NCI-H510A treated with DMSO at 0.1 percent for 48 hours (cell line): ENCODE measurements at regions not wholly inside any gene's neighbourhood (a gene's known extent, or its start where the extent isn't known, plus 50 kb on each side); places are given as distances from the start of the nearest gene placed in this dataset.
"Not testable (repeated sequence)": the region's sequence is repeated elsewhere in the genome, so short reads cannot be mapped to it uniquely, and the experiment has no call there.

Experiments
- DNase-seq: peaks from one replicate; lab custom pipeline; 2025; lab: John Stamatoyannopoulos, UW

- no peak for DNase-seq
Observed at GRCh38 chr2:186927867-186928191, 78.9 kb upstream of the ZSWIM2 start.

- no peak for DNase-seq
Observed at GRCh38 chr2:186927185-186927866, 78.4 kb upstream of the ZSWIM2 start.

DNA sequence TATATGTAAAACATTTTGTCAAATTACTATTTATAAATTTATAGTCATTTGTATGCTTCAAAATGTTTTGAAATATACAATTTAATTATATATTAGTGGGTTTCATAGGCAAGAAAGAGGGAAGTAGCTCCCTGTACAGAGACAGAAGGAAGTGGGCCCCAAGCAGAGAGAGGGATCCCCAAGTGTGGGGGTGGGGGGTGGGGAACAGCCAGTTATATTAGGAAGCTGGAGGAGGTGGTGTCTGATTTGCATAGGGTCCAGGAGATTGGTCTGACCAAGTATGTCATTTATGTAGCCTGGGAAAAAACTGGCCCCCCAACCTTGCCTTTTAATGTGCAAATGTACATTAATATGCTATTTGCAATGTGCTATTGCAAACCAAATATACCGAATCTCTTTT, 76.5 kb upstream of the ZSWIM2 start:
- DNase-seq, result no peak

GRCh38 chr2:186922316-186922715, 73.3 kb upstream of the ZSWIM2 start:
- DNase-seq, result not testable (repeated sequence)

GRCh38 chr2:186919296-186919695, 70.3 kb upstream of the ZSWIM2 start:
- no peak for DNase-seq

- DNase-seq, result no peak
Observed at GRCh38 chr2:186918495-186918894, 69.5 kb upstream of the ZSWIM2 start.

GRCh38 chr2:186917866-186918265, 68.9 kb upstream of the ZSWIM2 start:
- no peak for DNase-seq

DNA sequence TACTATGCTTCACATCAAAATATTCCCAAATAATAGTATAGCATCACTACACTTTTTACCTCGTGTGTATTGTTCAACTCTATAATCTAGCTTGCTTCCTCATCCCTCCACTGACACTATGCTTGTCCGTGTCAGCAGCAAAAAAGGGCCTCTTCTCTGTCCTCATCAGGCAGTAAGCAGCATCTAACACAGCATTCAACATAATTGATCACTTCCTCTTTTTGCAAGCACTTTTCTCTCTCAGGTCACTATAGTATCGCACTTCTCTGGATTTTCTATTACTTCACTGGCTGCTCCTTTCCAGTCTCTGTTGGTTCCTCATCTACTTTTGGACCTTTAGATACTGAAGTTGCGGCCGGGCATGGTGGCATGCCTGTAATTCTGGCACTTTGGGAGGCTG, 64.9 kb upstream of the ZSWIM2 start:
- DNase-seq, result no peak

DNA sequence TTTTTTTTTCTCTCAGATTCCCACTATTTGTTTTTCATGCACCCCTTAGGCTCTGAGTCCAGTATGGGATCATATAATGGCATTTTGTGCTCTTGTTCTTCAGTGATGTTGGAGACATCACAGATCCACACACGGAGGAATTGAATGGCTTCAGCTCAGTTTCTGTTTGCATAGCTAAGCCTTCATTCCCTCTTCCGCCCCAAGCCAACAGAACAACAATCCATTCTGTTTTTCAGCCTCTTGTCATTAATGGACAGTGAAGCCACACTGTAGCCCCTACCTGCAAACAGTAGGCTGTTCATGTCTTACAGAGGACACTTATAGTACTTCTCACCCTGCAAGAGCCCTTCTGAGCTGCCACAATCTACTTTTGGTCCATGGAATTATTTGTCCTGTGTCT, 64.0 kb upstream of the ZSWIM2 start:
- DNase-seq, result no peak

- DNase-seq, result no peak
Observed at GRCh38 chr2:186911551-186912085, 62.6 kb upstream of the ZSWIM2 start.

DNA sequence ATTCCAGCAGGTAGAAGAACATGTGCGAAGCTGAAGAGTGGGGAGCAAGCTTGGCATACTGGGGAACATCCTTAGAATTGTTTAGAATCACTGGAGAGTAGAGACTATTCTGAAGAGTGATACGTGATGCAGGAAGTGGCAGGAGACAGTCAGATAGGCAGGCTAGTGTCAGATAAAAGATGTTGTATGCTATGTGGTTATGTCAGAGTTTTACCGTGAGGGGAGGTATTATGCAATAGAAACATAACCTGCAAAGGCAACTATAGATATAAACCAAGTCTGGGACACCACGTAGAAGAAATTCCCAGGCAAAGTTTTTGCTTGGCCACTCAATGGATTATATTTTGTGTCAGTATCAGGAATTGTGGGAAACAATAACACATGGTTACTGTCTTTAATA, 62.0 kb upstream of the ZSWIM2 start:
- no peak for DNase-seq

DNA sequence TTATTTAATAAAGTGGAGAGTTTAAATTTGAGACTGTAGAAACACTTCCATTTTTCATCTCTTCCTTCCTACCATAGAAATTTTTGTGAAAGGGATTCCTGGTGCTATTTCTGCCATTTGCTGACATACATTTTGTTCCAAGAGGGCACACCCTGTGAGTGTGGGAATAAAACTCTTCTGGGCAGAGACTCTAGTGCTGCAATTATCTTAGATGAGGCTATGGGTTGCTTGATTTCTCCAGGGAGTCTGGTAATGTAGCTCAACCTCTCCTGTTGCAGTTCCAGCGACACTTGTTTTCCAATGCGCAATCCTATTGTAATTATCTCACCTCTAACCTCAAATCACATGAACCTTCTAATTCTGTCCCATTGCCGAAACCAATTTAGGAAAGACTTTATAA, 60.1 kb upstream of the ZSWIM2 start:
- DNase-seq, result no peak

DNA sequence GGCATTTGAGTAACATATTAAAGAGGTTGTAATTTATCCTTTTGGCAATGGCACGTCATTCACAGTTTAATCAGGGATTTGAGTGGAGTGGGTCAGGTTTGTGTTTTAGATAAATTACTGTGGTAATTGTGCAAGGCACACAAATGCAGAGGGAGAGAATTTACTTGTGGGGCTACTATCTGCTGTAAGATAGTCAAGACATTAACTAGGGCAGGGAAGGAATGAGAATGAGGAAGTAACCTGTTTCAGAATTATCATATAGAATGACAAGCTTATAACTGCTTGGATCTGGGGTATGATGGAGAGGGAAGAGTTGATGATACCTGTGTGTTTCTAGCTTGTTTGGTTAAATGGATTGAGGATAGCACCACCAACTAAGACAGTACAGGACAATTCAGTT, 58.9 kb upstream of the ZSWIM2 start:
- DNase-seq, result no peak

DNA sequence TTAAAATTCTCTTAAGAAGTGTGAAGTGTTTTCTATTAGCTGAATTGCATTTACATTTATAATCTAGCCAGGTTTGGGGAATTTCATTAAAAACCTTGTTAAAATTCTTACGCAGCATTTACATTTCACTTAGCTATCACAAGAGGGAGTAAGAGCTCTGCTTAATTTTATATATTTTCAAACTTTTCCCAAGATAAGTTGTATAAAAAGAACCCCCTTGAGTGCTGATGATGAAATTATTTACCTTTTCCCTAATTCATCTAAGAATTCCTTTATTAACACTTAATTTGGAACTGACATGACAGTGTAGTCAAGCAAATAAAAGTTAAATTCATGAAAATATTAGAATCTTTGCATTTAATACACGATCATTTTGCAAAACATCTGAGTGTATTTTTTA, 54.2 kb upstream of the ZSWIM2 start:
- DNase-seq, result no peak
